Gastrocnemius medialis (tissue), 4 donors: ENCODE measurements at regions not wholly inside any gene's neighbourhood (a gene's known extent, or its start where the extent isn't known, plus 50 kb on each side); places are given as distances from the start of the nearest gene placed in this dataset.

Source experiments
- ATAC-seq, 2 donors: fragments of 150-250 bp; one replicate each; pipeline ENCODE4 v1.9.1; 2016
- DNase-seq, 2 donors: peaks; one replicate each; pipeline ENCODE4 v3.0.0-alpha.2; 2019
- H3K27ac ChIP-seq, 4 donors: fragments of 200-600 bp; sonication (generic); 1 replicate in 1 of 4; 2 replicates in 3 of 4; pipeline ENCODE4 v1.5.1; 2016 to 2018; ENCODE audit warnings: mild to moderate bottlenecking in 2 of 4, moderate library complexity in 1 of 4
- H3K27me3 ChIP-seq, 3 donors: fragments of 200-600 bp; sonication (generic) in 2 of 3; 1 replicate in 1 of 3; 2 replicates in 2 of 3; pipeline versions ENCODE4 v1.5.1 to v1.6.0; 2016 to 2019; ENCODE audit warnings: mild to moderate bottlenecking in 1 of 3, moderate library complexity in 1 of 3
- H3K36me3 ChIP-seq, 2 donors: fragments of 200-600 bp; sonication (generic) in 1 of 2; one replicate each; pipeline ENCODE4 v1.5.1; 2017 to 2018
- H3K4me1 ChIP-seq, 2 donors: fragments of 200-600 bp; sonication (generic) in 1 of 2; one replicate each; pipeline ENCODE4 v1.5.1; 2016 to 2017; ENCODE audit warnings: mild to moderate bottlenecking in 2 of 2
- H3K4me3 ChIP-seq, 4 donors: fragments of 200-600 bp; sonication (generic) in 3 of 4; 1 replicate in 1 of 4; 2 replicates in 3 of 4; pipeline ENCODE4 v1.5.1; 2016 to 2019; ENCODE audit warnings: mild to moderate bottlenecking in 2 of 4
- H3K9me3 ChIP-seq, 3 donors: fragments of 200-600 bp; sonication (generic) in 2 of 3; 1 replicate in 1 of 3; 2 replicates in 2 of 3; pipeline ENCODE4 v1.5.1; 2016 to 2019
- CTCF ChIP-seq, 5 experiments: fragments of 450-650 bp in 3 of 5; fragments of 200-600 bp in 2 of 5; sonication (generic) in 2 of 5; IDR thresholded peaks in 4 of 5; conservative IDR thresholded peaks in 1 of 5; 1 replicate in 4 of 5; 2 replicates in 1 of 5; pipeline ENCODE4 v1.5.1; 2016 to 2019; ENCODE audit warnings: antibody characterized with exemption in 5 of 5, mild to moderate bottlenecking in 3 of 5, moderate library complexity in 3 of 5
- POLR2A ChIP-seq, 2 donors: fragments of 450-650 bp; IDR thresholded peaks; one replicate each; pipeline ENCODE4 v1.6.1; 2017; ENCODE audit warnings: antibody characterized with exemption in 2 of 2, mild to moderate bottlenecking in 2 of 2, moderate library complexity in 2 of 2
- in situ Hi-C, 4 donors: fragments of 200-750 bp; cut with MboI; loops; one replicate each; pipeline versions ENCODE4 v1.15.0 to v1.8.0; 2017; ENCODE audit warnings: low sequenced_read_pairs in 4 of 4
- intact Hi-C: fragments of 100-400 bp; cut with DNase I; formaldehyde crosslinking; loops from one replicate; pipeline ENCODE4 v1.15.1; 2023; ENCODE audit warnings: low total_unique reads

- no peak for DNase-seq
- intact Hi-C loops: no loop called here
These were observed 51.1 kb upstream of the KCNK2 start for GRCh38 chr1:215031392-215031791.

More at GRCh38 chr1:215031392-215031791, 51.1 kb upstream of the KCNK2 start:
- Histone ChIP-seq H3K4me1 (no peaks in the 10 kb centered on the region), H3K27ac (no peak overlapping the region), H3K36me3 (no peaks in the 10 kb centered on the region), H3K27me3 (no peaks in the 10 kb centered on the region), H3K4me3 (no peak overlapping the region), H3K9me3 (no peaks in the 10 kb centered on the region)
- TF ChIP-seq POLR2A (IDR thresholded peaks at IDR 0.05) (no peak), CTCF (IDR thresholded peaks at IDR 0.05 in 4 of 5, conservative IDR thresholded peaks at IDR 0.05 in 1 of 5) (no peak)
- no peak for ATAC-seq
- in situ Hi-C loops: no loop called here
